GM12878 (cell line): ENCODE measurements at regions not wholly inside any gene's neighbourhood (a gene's known extent, or its start where the extent isn't known, plus 50 kb on each side); places are given as distances from the start of the nearest gene placed in this dataset.

ENCODE experiments used
- ATAC-seq: fragments of 200-7000 bp; cut with Tn5 transposase; 3 replicates; pipeline ENCODE4 v1.9.1; 2020; ENCODE audit warnings: mild to moderate bottlenecking, moderate library complexity
- BruUV-seq: library from RNA; stranded (reverse); fragments of 400-500 nt; replicated peaks from 2 replicates; lab custom pipeline; 2021; lab: Mats Ljungman, UMichigan
- CTCF ChIA-PET: fragments of 300-600 bp; sonication (Branson Sonifier 250); formaldehyde crosslinking; extraction: SDS; loops from one replicate; lab custom pipeline; 2021; ENCODE audit warnings: inconsistent platforms; lab: Yijun Ruan, JAX
- POLR2A ChIA-PET: fragments of 350-600 bp; formaldehyde crosslinking; extraction: SDS; loops from one replicate; lab custom pipeline; 2021; ENCODE audit warnings: inconsistent platforms; lab: Charles Lee
- RAD21 ChIA-PET: fragments of 300-600 bp; sonication (Branson Sonifier 250); formaldehyde crosslinking; loops from one replicate; lab custom pipeline; 2023; ENCODE audit warnings: antibody characterized with exemption; ENCODE audit not compliant: unreplicated experiment; lab: Charles Lee
- SMC1A ChIA-PET: fragments of 300-600 bp; sonication (Branson Sonifier 250); formaldehyde crosslinking; loops from one replicate; lab custom pipeline; 2023; ENCODE audit not compliant: unreplicated experiment, uncharacterized antibody; lab: Charles Lee
- DNase-seq: peaks from one replicate; pipeline ENCODE4 v3.0.0-alpha.2; 2011; ENCODE audit warnings: low read depth, low spot score
- FAIRE-seq: peaks from 3 replicates; lab custom pipeline; 2011; peaks lifted over from hg19 to GRCh38; lab: Jason Lieb, UNC
- H2AFZ ChIP-seq: 2 replicates; pipeline ENCODE4 v1.6.0; 2011; ENCODE audit warnings: low read depth, low read length, control low read depth; ENCODE audit not compliant: control insufficient read depth
- H3K27ac ChIP-seq: 2 replicates; pipeline ENCODE4 v1.5.1; 2011; ENCODE audit warnings: control low read depth; ENCODE audit not compliant: control insufficient read depth, insufficient read depth
- H3K27me3 ChIP-seq, 2 experiments: replicated peaks in 1 of 2; 2 replicates each; pipeline versions ENCODE4 v1.6.0 to v1.6.1; 2011; ENCODE audit warnings: low read length in 1 of 2; ENCODE audit not compliant: control insufficient read depth in 2 of 2, insufficient read depth in 2 of 2
- H3K36me3 ChIP-seq, 2 experiments: 2 replicates each; pipeline ENCODE4 v1.5.1; 2011; ENCODE audit warnings: low read length in 1 of 2; ENCODE audit not compliant: control insufficient read depth in 2 of 2, insufficient read depth in 2 of 2
- H3K4me1 ChIP-seq: 2 replicates; pipeline ENCODE4 v1.6.1; 2011; ENCODE audit warnings: mild to moderate bottlenecking, low read length, moderate library complexity, mixed read lengths; ENCODE audit not compliant: control insufficient read depth, insufficient read depth
- H3K4me2 ChIP-seq: 2 replicates; pipeline ENCODE4 v1.6.0; 2011; ENCODE audit warnings: control low read depth; ENCODE audit not compliant: control insufficient read depth, insufficient read depth
- H3K4me3 ChIP-seq: fragments of 200-600 bp; sonication (generic); 2 replicates; pipeline ENCODE4 v1.5.1; 2016
- H3K79me2 ChIP-seq: 2 replicates; pipeline ENCODE4 v1.6.0; 2011; ENCODE audit warnings: low read length; ENCODE audit not compliant: control insufficient read depth, insufficient read depth
- H3K9ac ChIP-seq: 2 replicates; pipeline ENCODE4 v1.8.0; 2011; ENCODE audit warnings: low read length, control low read depth, mixed read lengths; ENCODE audit not compliant: control insufficient read depth, insufficient read depth
- H3K9me3 ChIP-seq: replicated peaks from 3 replicates; pipeline ENCODE4 v1.5.1; 2011; ENCODE audit warnings: mild to moderate bottlenecking, low read length; ENCODE audit not compliant: control insufficient read depth, insufficient read depth
- H4K20me1 ChIP-seq: 2 replicates; pipeline ENCODE4 v1.6.0; 2011; ENCODE audit not compliant: control insufficient read depth, insufficient read depth
- BCL11A ChIP-seq: IDR thresholded peaks from 2 replicates; pipeline ENCODE4 v1.6.1; 2011; ENCODE audit warnings: low read depth, low read length
- BRCA1 ChIP-seq: IDR thresholded peaks from 2 replicates; pipeline ENCODE4 v1.6.1; 2011; ENCODE audit warnings: low read depth, low read length, improper control_type of control experiment
- DPF2 ChIP-seq: fragments of 450-650 bp; IDR thresholded peaks from 2 replicates; pipeline ENCODE4 v1.6.1; 2017; ENCODE audit warnings: mild to moderate bottlenecking
- HDAC2 ChIP-seq: fragments of 200-600 bp; sonication (generic); IDR thresholded peaks from 2 replicates; pipeline ENCODE4 v1.6.1; 2017
- NFXL1 ChIP-seq: fragments of 450-650 bp; IDR thresholded peaks from 2 replicates; pipeline ENCODE4 v1.6.1; 2017; ENCODE audit warnings: antibody characterized with exemption, mild to moderate bottlenecking, borderline replicate concordance
- NFYA ChIP-seq: IDR thresholded peaks from 2 replicates; pipeline ENCODE4 v1.6.1; 2011; ENCODE audit warnings: low read depth, mild to moderate bottlenecking, low read length, improper control_type of control experiment, borderline replicate concordance
- NFYB ChIP-seq: IDR thresholded peaks from 2 replicates; pipeline ENCODE4 v1.6.1; 2011; ENCODE audit warnings: low read depth, mild to moderate bottlenecking, low read length, improper control_type of control experiment, moderate library complexity; ENCODE audit not compliant: insufficient read depth
- PKNOX1 ChIP-seq: fragments of 450-650 bp; IDR thresholded peaks from 2 replicates; pipeline ENCODE4 v1.6.1; 2016; ENCODE audit warnings: mild to moderate bottlenecking
- RAD21 ChIP-seq: IDR thresholded peaks from 2 replicates; pipeline ENCODE4 v1.6.1; 2011; ENCODE audit warnings: mild to moderate bottlenecking, low read depth, low read length, moderate library complexity; ENCODE audit not compliant: insufficient read depth
- SMAD1 ChIP-seq: fragments of 450-650 bp; IDR thresholded peaks from 2 replicates; pipeline ENCODE4 v1.6.1; 2018; ENCODE audit warnings: mild to moderate bottlenecking, low read depth; ENCODE audit not compliant: partially characterized antibody
- SUZ12 ChIP-seq: fragments of 200-600 bp; sonication (generic); IDR thresholded peaks from one replicate; pipeline ENCODE4 v1.6.1; 2018; ENCODE audit warnings: antibody characterized with exemption, mild to moderate bottlenecking; ENCODE audit not compliant: unreplicated experiment
- TBL1XR1 ChIP-seq: IDR thresholded peaks from 2 replicates; pipeline ENCODE4 v1.6.1; 2012; ENCODE audit warnings: low read depth, low read length, improper control_type of control experiment
- TCF12 ChIP-seq: IDR thresholded peaks from 2 replicates; pipeline ENCODE4 v1.6.1; 2011; ENCODE audit warnings: low read depth, mild to moderate bottlenecking, low read length
- WGBS: methylation state at CpG from one replicate; pipeline ENCODE4 v1.1.6; 2016; ENCODE audit warnings: low lambda C conversion rate; ENCODE audit not compliant: insufficient replicate concordance, insufficient coverage; ENCODE audit errors: missing lambda C conversion rate; 5-methylcytosine and 5-hydroxymethylcytosine counted together
- in situ Hi-C: fragments of 300-500 bp; cut with MboI; formaldehyde crosslinking; loops from 9 replicates; pipeline ENCODE4 v1.14.3; 2018; ENCODE audit warnings: mixed read lengths
- intact Hi-C: fragments of 100-400 bp; cut with micrococcal nuclease; formaldehyde crosslinking; loops from one replicate; pipeline ENCODE4 v1.14.2; 2022; ENCODE audit not compliant: unreplicated experiment
- TF ChIP-seq, protein P1 (sequence below), 3 experiments: IDR thresholded peaks in 2 of 3; conservative IDR thresholded peaks in 1 of 3; 2 replicates each; pipeline ENCODE4 v1.5.1; 2011; ENCODE audit warnings: low read depth in 3 of 3, low read length in 3 of 3, mild to moderate bottlenecking in 3 of 3, control low read depth in 2 of 3, moderate library complexity in 2 of 3, inconsistent platforms in 1 of 3, mixed read lengths in 1 of 3; ENCODE audit not compliant: control insufficient read depth in 2 of 3, insufficient read depth in 1 of 3; ENCODE audit errors: extremely low read depth in 1 of 3
- TF ChIP-seq, protein P2 (sequence below): IDR thresholded peaks from 2 replicates; pipeline ENCODE4 v1.6.1; 2011; ENCODE audit warnings: low read depth, low read length, improper control_type of control experiment, borderline replicate concordance

GRCh38 chr6:148179786-148180185 lies 162.9 kb upstream of the SASH1 start:
- DNase-seq (no peak), ATAC-seq (no peak), FAIRE-seq (peak; percentile 49)
- no peak overlapping the region for H3K4me3 ChIP-seq
- no TSS peak for BruUV-seq
- H3K79me2 ChIP-seq: no peaks in the 10 kb centered on the region
- ChIA-PET POLR2A (no interaction called here), CTCF (interaction anchor here (0.6 to 2.2 kb wide), 20 partner anchors 10 to 492 kb away, joined by 3 to 18 read pairs (median 3); no protein-coding TSS in a partner anchor), SMC1A (interaction anchor here (0.6 to 1.7 kb wide), 4 partner anchors 23 to 1525 kb away, joined by 3 to 7 read pairs (median 4); no protein-coding TSS in a partner anchor), RAD21 (interaction anchor here (1.1 to 1.2 kb wide), 2 partner anchors 285 to 290 kb away, joined by 4 read pairs; no protein-coding TSS in a partner anchor)
- no peaks in the 10 kb centered on the region for H3K9me3 ChIP-seq
- H3K27ac ChIP-seq: no peak overlapping the region
- no peak overlapping the region for H3K9ac ChIP-seq
- H3K4me2 ChIP-seq: no peak overlapping the region
- H2AFZ ChIP-seq: no peak overlapping the region
- no peaks in the 10 kb centered on the region for H4K20me1 ChIP-seq
- in situ Hi-C loops (no loop called here), intact Hi-C loops (no loop called here)
- H3K4me1 ChIP-seq: no peaks in the 10 kb centered on the region
- H3K27me3 ChIP-seq: no peaks in the 10 kb centered on the region
- H3K36me3 ChIP-seq: no peaks in the 10 kb centered on the region
- TF ChIP-seq RAD21: 0 out of 2 replicates have a peak, but pooled peaks have one; percentile 16
- TF ChIP-seq, protein P1, sequence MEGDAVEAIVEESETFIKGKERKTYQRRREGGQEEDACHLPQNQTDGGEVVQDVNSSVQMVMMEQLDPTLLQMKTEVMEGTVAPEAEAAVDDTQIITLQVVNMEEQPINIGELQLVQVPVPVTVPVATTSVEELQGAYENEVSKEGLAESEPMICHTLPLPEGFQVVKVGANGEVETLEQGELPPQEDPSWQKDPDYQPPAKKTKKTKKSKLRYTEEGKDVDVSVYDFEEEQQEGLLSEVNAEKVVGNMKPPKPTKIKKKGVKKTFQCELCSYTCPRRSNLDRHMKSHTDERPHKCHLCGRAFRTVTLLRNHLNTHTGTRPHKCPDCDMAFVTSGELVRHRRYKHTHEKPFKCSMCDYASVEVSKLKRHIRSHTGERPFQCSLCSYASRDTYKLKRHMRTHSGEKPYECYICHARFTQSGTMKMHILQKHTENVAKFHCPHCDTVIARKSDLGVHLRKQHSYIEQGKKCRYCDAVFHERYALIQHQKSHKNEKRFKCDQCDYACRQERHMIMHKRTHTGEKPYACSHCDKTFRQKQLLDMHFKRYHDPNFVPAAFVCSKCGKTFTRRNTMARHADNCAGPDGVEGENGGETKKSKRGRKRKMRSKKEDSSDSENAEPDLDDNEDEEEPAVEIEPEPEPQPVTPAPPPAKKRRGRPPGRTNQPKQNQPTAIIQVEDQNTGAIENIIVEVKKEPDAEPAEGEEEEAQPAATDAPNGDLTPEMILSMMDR (IDR thresholded peaks at IDR 0.05 in 2 of 3, conservative IDR thresholded peaks at IDR 0.05 in 1 of 3; ENCODE audit: control insufficient read depth in 2 of 3, extremely low read depth in 1 of 3, insufficient read depth in 1 of 3, low read depth in 3 of 3, low read length in 3 of 3): peak; percentile 19 to 30 (median 29); a peak in 4 of 6 replicates
- TF ChIP-seq, protein P2, sequence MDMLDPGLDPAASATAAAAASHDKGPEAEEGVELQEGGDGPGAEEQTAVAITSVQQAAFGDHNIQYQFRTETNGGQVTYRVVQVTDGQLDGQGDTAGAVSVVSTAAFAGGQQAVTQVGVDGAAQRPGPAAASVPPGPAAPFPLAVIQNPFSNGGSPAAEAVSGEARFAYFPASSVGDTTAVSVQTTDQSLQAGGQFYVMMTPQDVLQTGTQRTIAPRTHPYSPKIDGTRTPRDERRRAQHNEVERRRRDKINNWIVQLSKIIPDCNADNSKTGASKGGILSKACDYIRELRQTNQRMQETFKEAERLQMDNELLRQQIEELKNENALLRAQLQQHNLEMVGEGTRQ: no peak
- 8% methylated on average over 1 of the region's 1 CpG for WGBS

- FAIRE-seq: no peak
- no peak overlapping the region for H3K4me2 ChIP-seq
- H3K36me3 ChIP-seq: no peaks in the 10 kb centered on the region
- intact Hi-C loops (no loop called here), in situ Hi-C loops (no loop called here)
- H3K27me3 ChIP-seq: no peaks in the 10 kb centered on the region
- POLR2A ChIA-PET: no interaction called here
- H4K20me1 ChIP-seq: no peaks in the 10 kb centered on the region
- BruUV-seq: no TSS peak
- H3K9ac ChIP-seq: no peak overlapping the region
- DNase-seq: no peak
- SMC1A ChIA-PET: no interaction called here
- H2AFZ ChIP-seq: no peak overlapping the region
- CTCF ChIA-PET: no interaction called here
- no peaks in the 10 kb centered on the region for H3K9me3 ChIP-seq
- H3K4me3 ChIP-seq: no peak overlapping the region
- RAD21 ChIA-PET: no interaction called here
- WGBS: 13% methylated on average over 4 of the region's 4 CpGs
- H3K79me2 ChIP-seq: no peaks in the 10 kb centered on the region
- H3K4me1 ChIP-seq: no peaks in the 10 kb centered on the region
- H3K27ac ChIP-seq: no peak overlapping the region
- no peak for ATAC-seq
- TF ChIP-seq TBL1XR1: no peak
- no peak for TF ChIP-seq BCL11A
- TF ChIP-seq TCF12: no peak
- TF ChIP-seq NFYA: no peak
- TF ChIP-seq PKNOX1: no peak
- TF ChIP-seq SUZ12: no peak
- TF ChIP-seq HDAC2: no peak
- TF ChIP-seq BRCA1: no peak
- no peak for TF ChIP-seq DPF2
- no peak for TF ChIP-seq SMAD1
- no peak for TF ChIP-seq NFYB
- TF ChIP-seq NFXL1: no peak
Measured at GRCh38 chr6:148182378-148182777, 160.3 kb upstream of the SASH1 start.
